ENCODE measurements at regions not wholly inside any gene's neighbourhood (a gene's known extent, or its start where the extent isn't known, plus 50 kb on each side); places are given as distances from the start of the nearest gene placed in this dataset.
"Not testable (repeated sequence)": the region's sequence is repeated elsewhere in the genome, so short reads cannot be mapped to it uniquely, and the experiment has no call there.

DNA sequence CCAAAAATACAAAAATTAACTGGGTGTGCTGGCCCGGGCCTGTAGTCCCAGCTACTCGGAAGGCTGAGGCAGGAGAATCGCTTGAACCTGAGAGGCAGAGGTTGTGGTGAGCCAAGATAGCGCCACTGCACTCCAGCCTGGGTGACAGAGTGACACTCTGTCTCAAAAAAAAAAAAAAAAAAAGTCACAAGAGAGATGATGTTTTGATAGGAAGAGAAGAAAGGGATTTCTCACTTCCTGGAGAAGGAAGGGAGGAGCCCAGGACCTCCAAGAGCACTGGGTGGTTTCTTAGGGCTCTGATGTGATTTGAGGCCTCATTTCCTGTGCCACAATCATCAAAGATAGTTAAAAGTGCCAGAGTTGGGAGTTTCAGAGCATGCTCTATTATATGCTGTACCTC is 1048.3 kb downstream of the BCL11B start:
- DNase-seq: not testable (repeated sequence)

DNA sequence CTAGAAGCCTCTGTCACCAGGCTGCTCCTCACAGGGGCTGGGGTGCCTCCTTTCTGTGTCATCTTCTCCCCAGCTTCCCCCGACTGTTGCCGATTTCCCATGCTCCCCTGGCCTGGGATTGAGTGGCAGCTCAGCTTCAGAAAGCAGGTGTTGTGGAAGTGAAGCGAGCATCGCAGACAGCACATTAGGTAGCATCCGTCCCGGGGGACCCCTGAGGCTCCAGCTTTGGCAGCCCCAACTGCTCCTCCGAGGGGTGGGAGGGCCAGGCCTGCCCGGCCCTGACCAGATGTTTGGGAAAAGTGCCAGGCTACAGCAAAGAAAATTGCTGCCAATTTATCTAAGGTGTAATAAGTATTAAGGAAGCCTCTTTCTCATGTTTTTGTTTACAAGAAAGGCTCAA is 1045.6 kb downstream of the BCL11B start:
- no peak for DNase-seq

DNA sequence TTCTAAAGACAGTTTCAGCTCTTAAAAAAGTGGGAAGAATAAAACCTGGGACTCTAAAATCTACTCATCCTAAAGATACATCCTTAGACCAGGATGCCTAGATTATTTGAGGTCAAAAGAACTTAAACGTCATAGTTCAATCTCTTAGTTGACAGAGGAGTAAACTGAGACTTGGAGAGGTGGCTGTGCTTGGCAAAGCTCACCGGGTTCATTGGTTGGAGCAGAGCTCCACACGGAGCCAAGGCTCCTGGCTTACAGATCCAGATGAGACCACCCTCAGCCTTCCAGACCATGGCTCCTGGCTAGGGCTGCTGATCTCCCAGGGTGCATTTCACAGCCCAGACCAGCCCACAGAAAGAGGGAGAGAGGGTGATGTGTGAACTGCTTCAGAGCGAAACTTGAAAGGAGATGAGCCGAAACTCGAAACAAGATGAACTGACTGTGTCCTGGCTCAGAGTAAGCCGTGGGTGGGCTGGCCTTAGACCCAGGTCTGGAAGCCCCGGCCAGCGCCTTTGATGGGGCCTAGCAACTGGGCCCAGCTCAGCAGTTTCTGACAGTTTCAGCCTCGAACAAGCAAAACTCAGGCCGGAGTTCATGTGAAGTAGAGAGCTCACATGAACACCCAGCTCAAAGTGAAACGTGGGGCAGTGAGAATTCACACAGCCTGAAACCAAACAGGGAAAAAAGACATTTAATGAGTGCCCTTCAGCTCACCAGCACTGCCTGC is 1044.8 kb downstream of the BCL11B start:
- no peak for DNase-seq

DNA sequence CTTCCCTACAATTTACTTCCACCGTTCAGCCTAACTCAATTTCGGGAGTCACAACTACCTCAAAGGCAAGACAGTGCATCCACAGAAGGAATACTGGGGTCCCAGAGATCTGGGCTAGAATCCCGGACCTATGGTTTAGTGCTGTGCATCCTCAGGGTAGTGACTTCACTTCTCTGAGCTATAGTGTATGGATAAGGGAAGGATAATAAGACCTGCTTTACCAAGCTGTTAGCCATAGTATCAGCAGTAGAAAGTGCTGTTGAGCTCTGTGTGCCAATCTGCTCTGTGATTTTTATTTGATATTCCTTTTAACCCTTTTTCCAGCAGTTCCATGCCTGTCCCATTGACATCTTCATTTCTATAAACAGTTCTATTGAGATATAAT is 1044.3 kb downstream of the BCL11B start:
- no peak for DNase-seq

DNA sequence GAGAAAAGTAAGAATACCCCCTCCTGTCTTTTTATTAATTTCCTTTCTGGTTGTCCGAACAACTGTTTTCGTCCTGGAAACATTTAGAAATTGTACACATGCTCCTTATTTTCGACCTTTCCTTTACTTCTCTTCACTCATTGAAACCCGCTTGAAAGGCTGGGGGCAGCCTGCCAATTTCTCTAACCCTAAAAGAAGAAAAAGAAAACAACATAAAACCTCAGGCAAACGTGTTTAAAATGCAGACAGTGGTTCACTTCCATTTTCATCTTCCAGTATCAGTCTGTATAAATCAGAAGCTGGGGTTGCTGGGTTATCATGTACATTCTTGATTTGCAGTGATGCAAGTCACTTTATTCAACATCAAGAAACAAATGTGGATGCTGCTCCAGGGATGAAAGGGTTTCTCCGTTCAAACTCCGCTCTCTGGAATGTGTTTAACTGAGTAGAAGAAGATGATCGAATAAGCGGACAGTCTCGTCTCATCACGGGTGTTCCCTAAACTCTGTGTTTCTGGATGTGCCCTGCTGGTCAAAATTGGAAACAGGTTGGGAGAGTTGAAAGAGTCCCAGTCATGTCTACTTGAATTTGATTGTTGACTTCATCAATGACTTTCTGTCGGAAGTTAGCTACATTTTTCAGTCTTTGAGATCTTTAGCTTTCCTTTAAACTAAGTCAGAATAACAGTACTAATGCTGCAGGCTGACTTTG is 1042.2 kb downstream of the BCL11B start:
- no peak for DNase-seq

DNA sequence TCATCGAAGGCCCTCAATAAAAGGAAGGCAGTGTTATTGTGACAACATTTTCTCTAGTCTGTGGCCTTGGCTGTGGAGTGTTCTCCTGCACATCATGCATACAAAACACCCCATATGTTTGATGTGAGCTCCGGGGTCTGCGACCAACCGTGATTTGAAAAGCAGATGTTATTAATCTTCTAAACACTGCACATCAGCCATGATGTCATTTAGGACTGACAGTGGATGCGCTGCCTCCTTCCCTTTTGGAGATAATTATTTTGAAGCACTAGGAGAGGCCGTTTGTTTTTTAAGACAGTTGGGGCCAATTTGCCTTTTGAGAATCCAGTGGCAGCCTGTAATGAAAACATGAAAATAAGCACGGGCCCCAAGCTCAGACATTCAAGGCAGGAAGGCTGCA is 1041.6 kb downstream of the BCL11B start:
- DNase-seq: no peak

DNA sequence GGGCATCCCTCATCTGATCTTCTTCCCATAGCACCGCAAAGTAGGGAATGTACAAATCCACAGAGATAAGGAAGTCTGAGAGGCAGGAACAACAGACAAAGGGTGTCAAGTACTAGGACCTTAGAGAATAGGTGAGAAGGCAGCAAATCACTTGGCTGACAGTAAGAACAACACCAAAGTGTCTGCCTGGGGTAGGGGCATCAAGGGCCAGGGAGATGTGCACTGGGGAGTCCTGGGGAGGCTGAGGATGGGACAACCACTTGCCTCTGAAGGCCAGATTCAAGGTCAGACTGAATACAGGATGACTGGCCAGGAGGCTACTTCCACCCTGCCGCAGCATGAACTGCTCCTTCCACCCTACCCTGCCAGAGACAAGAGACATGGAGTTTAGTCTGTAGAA is 1040.8 kb downstream of the BCL11B start:
- no peak for DNase-seq

DNA sequence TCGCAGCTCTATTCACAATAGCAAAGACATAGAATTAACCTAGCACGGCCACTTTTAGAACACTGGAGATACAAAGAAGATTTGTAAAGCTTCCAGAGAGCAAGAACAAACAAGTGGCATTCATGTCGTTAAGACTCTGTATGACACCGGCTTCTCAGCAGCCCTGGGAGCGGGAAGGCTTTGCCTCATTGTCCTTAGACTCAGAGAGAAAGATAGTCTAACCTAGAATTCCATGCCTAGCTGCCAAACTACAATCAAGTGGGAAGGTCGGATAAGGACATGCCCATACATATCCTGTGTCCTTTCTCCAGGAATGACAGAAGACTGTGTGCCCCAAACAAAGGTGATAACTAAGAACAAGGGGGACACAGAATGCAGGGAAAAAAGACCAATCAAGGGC is 1038.3 kb downstream of the BCL11B start:
- DNase-seq: no peak

DNA sequence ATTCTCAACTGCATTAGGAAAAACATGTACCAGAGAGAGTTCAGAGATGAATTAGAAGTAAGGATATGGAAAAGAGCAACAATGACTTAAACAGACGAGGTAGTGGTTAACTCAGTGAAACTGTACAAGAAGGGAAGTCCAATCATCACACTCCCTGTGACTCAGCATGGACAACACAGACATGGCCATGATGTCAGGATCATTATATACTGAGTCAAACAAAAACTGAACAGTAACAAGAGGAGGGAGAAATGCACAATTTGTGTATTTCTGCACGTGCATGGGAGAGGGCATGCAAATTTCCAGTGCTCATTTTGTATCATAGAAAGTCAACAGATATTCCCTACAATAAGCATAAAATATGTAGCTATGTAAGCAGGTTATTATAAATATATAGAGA is 1037.8 kb downstream of the BCL11B start:
- no peak for DNase-seq

DNA sequence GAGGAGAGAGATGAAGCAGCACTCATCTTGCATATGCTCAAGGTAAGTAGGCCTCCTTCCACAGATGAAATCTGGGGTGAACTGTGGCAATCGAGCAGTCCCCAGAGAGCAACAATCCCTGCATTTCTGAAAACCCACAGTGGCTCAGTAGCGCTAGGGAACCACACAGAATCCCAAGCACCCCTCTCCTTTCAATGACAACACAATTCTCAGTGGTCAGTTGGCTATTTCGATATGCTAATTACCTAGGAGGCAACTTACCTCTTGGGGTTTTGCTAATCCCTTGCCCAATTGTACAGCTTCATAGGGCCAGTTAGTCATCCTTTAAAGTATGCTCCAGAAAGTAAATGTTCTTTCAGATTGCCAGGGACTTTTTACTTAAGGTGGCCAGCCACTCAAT is 1035.7 kb downstream of the BCL11B start:
- no peak for DNase-seq

DNA sequence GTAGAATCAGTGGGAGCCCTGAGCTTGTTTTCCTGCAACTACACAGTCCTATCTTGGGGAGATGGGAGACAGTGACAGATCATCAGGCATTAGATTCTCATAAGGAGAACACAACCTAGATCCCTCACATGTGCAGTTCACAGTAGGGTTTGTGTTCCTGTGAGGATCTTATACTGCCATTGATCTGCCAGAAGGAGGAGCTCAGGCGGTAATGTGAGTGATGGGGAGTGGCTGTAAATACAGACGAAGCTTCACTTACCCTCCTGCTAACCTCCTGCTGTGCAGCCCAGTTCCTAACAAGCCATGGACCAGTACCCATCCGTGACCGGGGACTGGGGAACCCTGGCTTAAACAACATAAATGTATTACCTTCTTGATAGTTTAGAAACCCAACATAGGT is 1034.1 kb downstream of the BCL11B start:
- DNase-seq: no peak

DNA sequence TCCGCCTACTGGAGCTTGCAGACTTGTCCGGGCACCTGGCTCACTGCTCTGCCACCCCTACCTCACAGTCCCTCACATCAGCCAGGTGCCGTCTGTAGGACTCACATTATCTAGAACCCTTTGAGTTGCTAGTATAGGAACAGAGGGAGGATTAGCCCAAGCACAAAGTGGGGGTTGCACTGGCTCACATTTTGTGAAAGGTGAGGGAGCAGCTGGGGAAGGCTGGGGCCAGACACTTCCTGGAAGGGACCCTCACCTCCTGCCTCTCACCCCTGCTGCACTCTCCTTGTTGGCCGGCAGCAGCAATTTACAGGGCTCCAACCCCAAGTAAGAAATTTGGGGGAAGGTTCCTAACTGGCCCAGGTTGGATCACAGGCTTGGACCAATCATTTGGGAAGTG is 1031.6 kb downstream of the BCL11B start:
- DNase-seq: no peak

DNA sequence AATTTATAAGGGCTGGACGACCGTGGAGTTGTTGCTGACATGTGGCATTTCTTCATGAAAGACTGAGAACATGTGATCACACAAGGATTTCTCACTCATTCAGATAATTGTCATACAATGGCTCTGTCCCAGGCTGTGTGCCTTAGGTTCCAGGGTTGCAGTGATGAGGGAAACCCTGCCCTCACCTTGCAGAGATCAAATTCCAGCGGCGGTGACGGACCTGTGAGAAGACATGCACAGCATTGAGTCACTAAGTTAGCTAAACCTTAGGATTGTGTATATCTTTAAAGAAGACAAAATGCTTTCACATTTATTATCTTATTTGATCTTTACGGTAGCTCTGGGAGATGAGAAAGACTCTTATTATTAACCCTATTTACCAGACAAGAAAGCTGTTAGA is 1029.1 kb downstream of the BCL11B start:
- DNase-seq: no peak

DNA sequence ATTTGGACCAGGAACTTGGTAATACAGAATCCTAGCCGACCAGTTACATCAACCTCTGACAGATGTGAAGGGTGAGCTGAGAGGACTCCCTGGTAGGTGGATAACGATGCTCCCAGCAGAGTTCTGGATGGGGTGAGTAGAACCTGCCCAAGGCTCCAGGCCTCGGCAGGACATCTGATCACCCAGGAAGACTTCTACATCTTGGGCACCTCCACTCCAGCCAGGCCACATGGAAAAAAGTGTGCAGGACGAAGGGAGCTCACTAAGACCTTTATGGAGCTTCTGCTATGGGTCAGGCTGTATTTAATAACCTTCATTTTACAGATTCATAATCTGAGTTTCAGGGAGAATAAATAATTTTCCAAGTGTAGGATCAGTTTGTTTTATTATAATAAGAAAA is 1028.7 kb downstream of the BCL11B start:
- no peak for DNase-seq

DNA sequence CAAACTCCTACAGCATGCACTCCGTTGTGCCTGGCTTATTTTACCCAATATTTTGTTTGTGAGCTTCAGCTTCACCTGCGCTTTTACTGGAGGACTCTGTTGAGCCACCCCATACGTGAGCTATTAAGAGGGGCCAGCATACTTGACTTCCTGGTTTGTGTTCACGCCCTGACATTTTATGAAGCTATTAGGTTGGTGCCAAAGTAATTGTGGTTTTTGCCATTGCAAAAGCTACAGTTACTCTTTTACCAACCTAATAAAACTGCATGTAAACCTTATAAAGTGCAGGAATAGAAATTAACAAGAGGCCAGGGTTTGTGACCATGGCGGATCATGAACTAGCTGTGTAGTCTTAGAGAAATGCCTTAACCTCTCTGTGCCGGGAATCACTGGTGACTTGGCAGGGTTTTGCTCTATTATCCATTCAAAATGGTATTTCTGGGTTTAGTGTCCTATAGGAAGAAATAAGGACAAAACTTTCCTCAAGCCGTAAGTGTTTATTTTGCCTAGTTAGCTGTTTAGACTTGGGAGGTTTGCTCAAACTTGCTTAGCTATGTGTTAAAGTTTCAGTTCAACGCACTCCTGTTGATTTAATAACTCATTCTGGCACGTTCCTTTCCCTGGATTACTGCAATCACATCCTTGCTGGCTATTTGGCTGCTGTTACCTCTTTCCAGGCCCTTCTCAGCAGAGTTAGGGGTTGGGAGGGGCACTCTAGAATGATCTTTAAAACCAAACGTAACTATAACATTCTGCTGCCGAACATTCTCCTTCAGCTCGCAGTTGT is 1027.6 kb downstream of the BCL11B start:
- no peak for DNase-seq

DNA sequence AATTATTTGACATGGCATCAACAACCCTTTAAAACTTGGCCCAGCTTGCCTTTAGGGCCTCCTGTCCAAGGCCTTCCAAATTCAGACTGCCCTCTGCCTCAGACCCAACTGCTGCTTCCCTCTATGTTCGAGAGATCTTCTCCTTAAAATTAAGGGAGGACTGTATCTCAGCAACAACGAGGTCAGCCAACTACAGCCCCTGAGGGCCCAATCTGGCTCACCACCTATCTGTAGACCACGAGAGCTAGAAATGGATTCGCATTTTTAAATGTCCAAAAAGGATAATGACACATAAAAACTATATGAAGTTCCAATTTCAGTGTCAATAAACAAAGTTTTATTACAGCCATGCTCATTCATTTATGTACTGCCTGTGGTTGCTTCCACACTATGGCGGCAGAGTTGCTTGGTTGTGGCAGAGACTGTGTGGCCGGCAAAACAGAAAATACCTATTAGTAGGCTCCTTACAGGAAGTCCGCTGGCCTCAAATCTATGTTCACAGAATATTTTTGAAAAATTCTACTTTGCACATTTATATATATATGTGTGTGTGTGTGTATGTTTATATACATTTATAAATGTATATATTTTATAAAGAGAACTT is 1026.9 kb downstream of the BCL11B start:
- DNase-seq: no peak

DNA sequence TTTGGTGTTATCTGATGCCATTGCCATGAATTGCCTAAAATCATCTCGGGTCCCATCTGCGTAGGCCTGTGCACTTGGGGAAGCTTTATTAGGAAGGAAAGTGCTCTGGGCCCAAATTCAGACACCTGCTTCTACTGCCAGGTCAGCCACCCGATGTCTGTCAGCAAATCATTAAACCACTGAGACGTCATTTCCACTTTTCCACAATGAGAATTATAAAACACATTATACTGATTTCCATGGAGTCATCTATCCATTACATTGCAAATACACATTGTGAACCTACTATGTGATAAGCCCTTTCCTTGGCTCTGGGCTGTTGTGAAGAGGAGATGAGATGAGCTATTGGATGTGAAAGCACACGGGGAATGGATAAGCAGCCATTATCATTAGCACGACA is 1022.9 kb downstream of the BCL11B start:
- no peak for DNase-seq

DNA sequence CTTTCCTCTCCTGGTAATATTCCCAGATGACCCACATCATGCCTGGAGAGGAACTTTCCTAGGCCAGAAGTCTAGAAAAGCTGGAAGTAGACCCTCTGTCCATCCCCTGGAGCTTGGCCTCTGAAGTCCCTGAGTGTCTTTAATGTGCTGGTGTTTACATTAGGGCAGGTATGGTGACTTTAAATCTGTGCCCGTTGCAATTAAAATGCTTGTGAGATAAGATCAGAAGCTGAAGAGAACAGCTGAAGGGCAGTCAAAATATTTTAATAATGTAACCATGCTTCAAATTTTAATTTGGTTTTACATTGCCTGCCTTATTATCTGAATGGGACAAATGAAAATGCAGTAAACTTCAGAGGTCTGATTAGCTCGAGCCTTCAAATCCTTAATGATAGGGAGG is 1022.5 kb downstream of the BCL11B start:
- no peak for DNase-seq

DNA sequence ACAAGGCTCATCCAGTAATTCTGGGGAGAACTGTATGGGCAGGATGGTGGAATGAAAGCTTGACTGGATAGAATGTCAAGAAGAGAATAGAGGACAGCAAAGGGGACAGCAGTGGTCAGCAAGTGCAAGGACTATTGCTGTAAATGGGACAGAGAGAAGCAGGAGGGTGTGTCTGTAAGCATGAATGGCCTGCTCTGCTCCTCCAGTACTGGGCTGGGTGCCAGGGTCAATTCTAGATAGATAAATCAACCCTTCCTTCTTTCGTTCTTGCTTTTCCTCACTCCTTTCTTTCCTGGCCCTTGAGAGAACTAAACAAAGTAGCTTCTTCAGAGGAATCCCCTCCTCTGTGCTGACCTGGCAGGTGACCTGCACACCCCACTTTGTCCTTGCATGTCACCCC is 1019.2 kb downstream of the BCL11B start:
- no peak for DNase-seq

DNA sequence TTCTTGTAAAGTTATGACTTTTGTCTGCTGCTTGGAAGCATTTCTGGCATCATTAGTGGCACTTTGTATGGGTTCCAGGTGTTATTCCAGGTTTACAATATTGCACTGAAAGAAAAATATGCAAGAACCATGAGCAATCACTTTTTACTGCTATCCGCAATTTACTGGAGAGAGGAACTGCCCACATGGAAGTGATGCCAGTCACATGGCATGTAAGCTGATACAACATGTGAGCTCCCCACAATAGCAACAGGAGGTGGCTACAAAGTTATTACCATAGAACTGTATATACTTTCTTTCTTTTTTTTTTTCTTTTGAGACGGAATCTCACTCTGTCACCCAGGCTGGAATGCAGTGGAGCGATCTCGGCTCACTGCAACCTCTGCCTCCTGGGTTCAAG is 1012.1 kb downstream of the BCL11B start:
- no peak for DNase-seq

DNA sequence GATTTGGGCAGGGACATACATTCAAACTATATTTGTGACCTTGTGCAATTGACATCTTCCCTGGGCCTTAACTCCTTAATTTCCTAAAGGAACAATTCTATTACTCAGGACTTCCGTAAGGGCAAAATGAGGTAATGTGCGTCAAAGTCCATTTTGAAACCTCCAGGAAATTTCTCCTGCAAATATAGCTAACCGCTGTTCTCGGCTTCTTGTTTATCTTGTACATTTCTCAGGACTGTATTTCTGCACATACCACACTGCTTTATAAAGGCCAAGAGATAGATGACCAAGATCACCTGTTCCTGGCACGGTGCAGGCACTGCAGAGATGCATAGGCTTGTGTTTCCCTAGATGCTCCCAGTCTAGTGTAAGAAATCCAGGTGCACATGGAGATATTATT is 1009.4 kb downstream of the BCL11B start:
- DNase-seq: no peak

DNA sequence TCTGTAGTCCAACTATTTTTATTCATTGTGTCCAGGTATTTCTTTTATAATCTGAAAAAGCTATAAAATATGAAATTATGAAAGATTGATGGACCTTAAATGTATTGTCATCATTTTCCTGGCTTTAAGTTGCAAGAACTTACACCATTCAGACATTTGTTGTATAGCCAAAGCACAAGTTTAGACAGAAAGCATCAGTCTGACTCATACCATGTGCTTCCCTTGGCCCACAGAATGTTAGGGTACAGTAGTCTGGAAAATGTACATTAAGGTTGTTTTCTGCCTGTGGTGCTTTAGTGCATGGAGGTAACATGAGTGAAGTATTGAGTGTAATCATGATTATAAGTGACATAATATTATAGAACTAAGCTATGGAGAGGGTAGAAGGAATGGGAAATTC is 1002.5 kb downstream of the BCL11B start:
- no peak for DNase-seq

DNA sequence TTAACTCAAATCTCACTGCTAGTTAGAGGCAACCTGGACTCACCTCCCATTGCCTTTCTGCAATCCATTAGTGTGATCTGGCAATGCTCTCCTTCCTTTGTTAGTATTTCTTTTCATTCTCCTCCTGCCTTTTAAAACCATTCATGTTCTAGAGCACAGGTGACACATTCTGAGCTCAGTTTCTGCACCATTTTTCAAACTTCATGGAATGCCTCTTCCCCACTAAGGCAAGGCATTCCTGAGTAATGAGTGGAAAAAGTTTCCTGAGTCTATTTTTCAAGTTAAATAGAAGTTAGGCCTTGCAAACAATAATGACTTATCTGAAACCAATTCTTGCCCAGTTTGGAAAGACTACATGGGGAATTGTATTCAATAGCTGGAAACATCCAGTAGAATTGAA is 1001.8 kb downstream of the BCL11B start:
- no peak for DNase-seq

DNA sequence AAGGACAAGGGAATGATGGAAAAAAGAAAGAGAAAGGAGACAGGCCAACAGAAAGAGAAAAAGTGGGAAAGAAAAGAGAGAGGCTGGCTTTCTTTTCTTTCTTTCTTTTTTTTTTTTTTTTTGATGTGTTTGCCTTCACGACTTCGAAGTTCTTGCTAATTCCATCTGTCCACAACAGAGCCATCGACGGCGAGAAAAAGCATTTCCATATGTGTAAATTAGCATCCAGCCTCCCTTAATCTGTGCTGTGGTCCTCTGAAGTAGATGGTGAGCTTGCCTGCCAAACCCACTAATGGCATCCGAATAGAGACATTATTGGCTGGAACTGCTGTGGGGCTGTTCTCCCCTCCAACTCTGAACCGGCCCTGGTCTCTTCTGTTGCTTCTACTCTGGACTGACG is 997.4 kb downstream of the BCL11B start:
- DNase-seq: no peak
